Kidney (tissue), 13 donors: ENCODE measurements at regions not wholly inside any gene's neighbourhood (a gene's known extent, or its start where the extent isn't known, plus 50 kb on each side); places are given as distances from the start of the nearest gene placed in this dataset.

Source experiments
- DNase-seq, 5 donors: peaks; one replicate each; pipeline ENCODE4 v3.0.0-alpha.2; 2013 to 2020
- FAIRE-seq: peaks from 2 replicates; lab custom pipeline; 2012; peaks lifted over from hg19 to GRCh38; lab: Jason Lieb, UNC
- H3K27ac ChIP-seq, 2 donors: one replicate each; pipeline ENCODE4 v1.7.0; 2013; ENCODE audit warnings: low read depth in 2 of 2, low read length in 2 of 2, inconsistent platforms in 1 of 2
- H3K27me3 ChIP-seq: one replicate; pipeline ENCODE4 v1.7.1; 2013; ENCODE audit warnings: low read length, inconsistent platforms; ENCODE audit not compliant: control insufficient read depth, insufficient read depth
- H3K36me3 ChIP-seq, 3 donors: one replicate each; pipeline versions ENCODE4 v1.7.0 to v1.7.1; 2013; ENCODE audit warnings: low read length in 3 of 3, control low read depth in 1 of 3, inconsistent platforms in 1 of 3; ENCODE audit not compliant: insufficient read depth in 3 of 3, control insufficient read depth in 2 of 3
- H3K4me1 ChIP-seq, 3 donors: one replicate each; pipeline versions ENCODE4 v1.7.0 to v1.7.1; 2013; ENCODE audit warnings: low read length in 3 of 3, inconsistent platforms in 1 of 3, low read depth in 1 of 3; ENCODE audit not compliant: control insufficient read depth in 2 of 3, insufficient read depth in 2 of 3
- H3K4me3 ChIP-seq, 3 donors: one replicate each; pipeline versions ENCODE4 v1.7.0 to v1.8.1; 2013; ENCODE audit warnings: low read length in 3 of 3, control low read depth in 1 of 3, inconsistent platforms in 1 of 3
- H3K9ac ChIP-seq, 3 donors: one replicate each; pipeline versions ENCODE4 v1.7.0 to v1.7.1; 2013; ENCODE audit warnings: low read length in 3 of 3, control low read depth in 1 of 3, inconsistent platforms in 1 of 3
- H3K9me3 ChIP-seq, 3 donors: one replicate each; pipeline versions ENCODE4 v1.7.0 to v1.7.1; 2013; ENCODE audit warnings: low read length in 3 of 3, control low read depth in 1 of 3, inconsistent platforms in 1 of 3; ENCODE audit not compliant: control insufficient read depth in 2 of 3, insufficient read depth in 1 of 3
- CTCF ChIP-seq: IDR thresholded peaks from 3 replicates; pipeline ENCODE4 v1.5.1; 2012; ENCODE audit warnings: mild to moderate bottlenecking, moderate library complexity, borderline replicate concordance; ENCODE audit not compliant: insufficient read depth; ENCODE audit errors: extremely low read depth
- intact Hi-C: fragments of 100-400 bp; cut with DNase I; formaldehyde crosslinking; loops from one replicate; pipeline ENCODE4 v1.11.1; 2022
- donor health status: control.
- donor health status: control.
- donor health status: control.
- donor health status: control.
- donor health status: control.
- donor health status: DM: yes; HTN: yes; CAD: no.
- donor health status: Normal renal cell carcinoma (clear cell type).

GRCh38 chr11:70584498-70585235, 186.3 kb downstream of the CTTN start:
- intact Hi-C loops = no loop called here
- H3K9ac ChIP-seq = no peak overlapping the region
- no peaks in the 10 kb centered on the region for H3K9me3 ChIP-seq
- DNase-seq (peak in 2 of 5 donors; percentile 9 to 34), FAIRE-seq (no peak)
- H3K4me1 ChIP-seq = no peaks in the 10 kb centered on the region
- TF ChIP-seq CTCF = no peak
- H3K4me3 ChIP-seq = no peak overlapping the region
- H3K27me3 ChIP-seq = no peaks in the 10 kb centered on the region
- no peak overlapping the region for H3K27ac ChIP-seq
- no peaks in the 10 kb centered on the region for H3K36me3 ChIP-seq

DNA sequence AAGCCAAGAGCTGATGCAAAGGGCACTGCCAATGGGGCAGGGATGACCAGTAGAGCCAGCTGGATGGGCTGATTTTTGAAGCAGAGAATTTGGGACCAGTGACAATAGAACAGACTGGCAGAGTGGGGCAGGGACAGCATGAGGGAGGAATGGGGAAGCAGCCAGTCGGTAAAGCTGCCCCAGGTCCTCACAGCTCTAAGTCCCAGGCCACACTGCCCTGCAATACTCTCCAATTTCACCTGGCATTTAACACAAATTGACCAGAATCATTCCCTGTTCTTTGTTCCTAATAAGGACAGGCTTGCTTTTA, 186.9 kb downstream of the CTTN start:
- DNase-seq = no peak
- H3K27me3 ChIP-seq = no peaks in the 10 kb centered on the region
- no peaks in the 10 kb centered on the region for H3K36me3 ChIP-seq
- no peak for TF ChIP-seq CTCF
- FAIRE-seq = no peak
- no peak overlapping the region for H3K9ac ChIP-seq
- H3K4me1 ChIP-seq = no peaks in the 10 kb centered on the region
- intact Hi-C loops = no loop called here
- no peaks in the 10 kb centered on the region for H3K9me3 ChIP-seq
- no peak overlapping the region for H3K4me3 ChIP-seq
- H3K27ac ChIP-seq = no peak overlapping the region

DNA sequence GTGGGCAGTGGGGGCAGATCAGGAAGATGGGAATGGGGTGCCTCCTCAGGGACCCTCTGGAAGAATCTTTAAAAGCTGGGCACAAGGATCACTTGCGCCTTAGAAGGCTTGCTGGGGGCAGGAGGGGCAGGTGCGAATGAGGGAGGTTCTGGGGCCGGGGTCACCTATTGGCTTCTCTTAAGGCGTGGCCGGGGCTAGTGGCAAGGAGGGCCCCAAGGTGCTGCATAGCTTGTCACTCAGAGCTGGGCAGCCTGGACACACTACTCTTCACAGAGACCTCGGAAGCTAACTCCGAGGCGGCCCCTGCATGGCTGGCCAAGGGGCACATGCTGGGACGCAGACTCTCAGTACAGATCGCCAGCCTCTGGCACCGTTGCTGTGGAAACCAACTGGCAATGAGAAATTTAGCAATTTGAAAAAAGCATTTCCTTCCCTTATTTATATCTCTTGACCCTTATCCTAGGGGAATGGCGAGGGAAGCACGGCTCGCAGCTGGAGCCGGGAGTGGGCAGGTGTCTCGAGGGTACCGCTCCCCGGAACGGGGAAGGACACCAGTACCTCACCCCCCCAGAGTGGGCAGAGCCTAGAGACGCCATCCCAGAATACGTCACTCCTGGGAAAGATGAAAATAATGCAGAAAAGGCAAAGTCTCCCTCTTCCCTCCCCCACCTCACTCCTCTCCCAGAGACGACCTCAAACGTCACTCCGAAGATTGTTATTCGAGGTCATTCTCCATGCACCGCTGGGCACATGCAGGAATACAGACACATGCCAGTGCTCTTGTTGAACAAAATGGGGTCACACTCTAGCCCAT, 188.1 kb downstream of the CTTN start:
- Histone ChIP-seq H3K4me1 (no peaks in the 10 kb centered on the region), H3K4me3 (no peak overlapping the region), H3K27me3 (no peaks in the 10 kb centered on the region), H3K36me3 (no peaks in the 10 kb centered on the region), H3K9ac (no peak overlapping the region), H3K9me3 (no peaks in the 10 kb centered on the region), H3K27ac (no peak overlapping the region)
- intact Hi-C loops = no loop called here
- FAIRE-seq (no peak), DNase-seq (peak in 1 of 5 donors; percentile 43)
- TF ChIP-seq CTCF = no peak
